H7 (cell line): ENCODE measurements at regions not wholly inside any gene's neighbourhood (a gene's known extent, or its start where the extent isn't known, plus 50 kb on each side); places are given as distances from the start of the nearest gene placed in this dataset.
"Not testable (repeated sequence)": the region's sequence is repeated elsewhere in the genome, so short reads cannot be mapped to it uniquely, and the experiment has no call there.

ENCODE experiments used
- DNase-seq: peaks from one replicate; pipeline ENCODE4 v3.0.0; 2012
- H3K27me3 ChIP-seq: 2 replicates; pipeline ENCODE4 v1.6.0; 2011; ENCODE audit warnings: mild to moderate bottlenecking, low read length; ENCODE audit not compliant: control insufficient read depth, insufficient read depth
- H3K36me3 ChIP-seq: replicated peaks from 2 replicates; pipeline ENCODE4 v1.5.1; 2011; ENCODE audit warnings: low read length; ENCODE audit not compliant: control insufficient read depth, insufficient read depth
- H3K4me3 ChIP-seq: 2 replicates; pipeline ENCODE4 v1.5.1; 2011; ENCODE audit warnings: low read depth, mild to moderate bottlenecking, control low read depth, low read length, moderate library complexity; ENCODE audit not compliant: insufficient read depth

GRCh38 chrX:21171181-21171580 lies 203.0 kb upstream of the CNKSR2 start:
- no peak for DNase-seq
- Histone ChIP-seq H3K36me3 (no peaks in the 10 kb centered on the region), H3K4me3 (no peak overlapping the region), H3K27me3 (no peaks in the 10 kb centered on the region)

- peak; percentile 5 for DNase-seq
- no peak overlapping the region for H3K4me3 ChIP-seq
These were observed 199.8 kb upstream of the CNKSR2 start for GRCh38 chrX:21174439-21174838.

GRCh38 chrX:21176921-21177571 lies 197.2 kb upstream of the CNKSR2 start:
- no peaks in the 10 kb centered on the region for H3K27me3 ChIP-seq

More at GRCh38 chrX:21174439-21174838, 199.8 kb upstream of the CNKSR2 start:
- Histone ChIP-seq H3K36me3 (no peaks in the 10 kb centered on the region), H3K27me3 (no peaks in the 10 kb centered on the region)

GRCh38 chrX:21181232-21181853 lies 192.9 kb upstream of the CNKSR2 start:
- no peaks in the 10 kb centered on the region for H3K27me3 ChIP-seq
- DNase-seq: no peak
- no peaks in the 10 kb centered on the region for H3K36me3 ChIP-seq
- H3K4me3 ChIP-seq: no peak overlapping the region

More at GRCh38 chrX:21176921-21177571, 197.2 kb upstream of the CNKSR2 start:
- H3K4me3 ChIP-seq: no peak overlapping the region
- no peak for DNase-seq
- H3K36me3 ChIP-seq: no peaks in the 10 kb centered on the region

- Histone ChIP-seq H3K27me3 (no peaks in the 10 kb centered on the region), H3K4me3 (no peak overlapping the region), H3K36me3 (no peaks in the 10 kb centered on the region)
- DNase-seq: no peak
These were observed 181.0 kb upstream of the CNKSR2 start for GRCh38 chrX:21193196-21193595.

- Histone ChIP-seq H3K4me3 (no peak overlapping the region), H3K36me3 (no peaks in the 10 kb centered on the region), H3K27me3 (no peaks in the 10 kb centered on the region)
- DNase-seq: no peak
These were observed 179.7 kb upstream of the CNKSR2 start for GRCh38 chrX:21194526-21194925.

- no peak overlapping the region for H3K4me3 ChIP-seq
- no peaks in the 10 kb centered on the region for H3K27me3 ChIP-seq
- no peak for DNase-seq
- H3K36me3 ChIP-seq: no peaks in the 10 kb centered on the region
These were observed 167.1 kb upstream of the CNKSR2 start for GRCh38 chrX:21207080-21207479.

GRCh38 chrX:21219208-21219607 lies 155.0 kb upstream of the CNKSR2 start:
- H3K27me3 ChIP-seq, H3K36me3 ChIP-seq, H3K4me3 ChIP-seq, DNase-seq: not testable (repeated sequence)

- Histone ChIP-seq H3K4me3 (no peak overlapping the region), H3K36me3 (no peaks in the 10 kb centered on the region), H3K27me3 (no peaks in the 10 kb centered on the region)
- no peak for DNase-seq
These were observed 148.6 kb upstream of the CNKSR2 start for GRCh38 chrX:21225643-21226042.

GRCh38 chrX:21228974-21229373 lies 145.2 kb upstream of the CNKSR2 start:
- not testable (repeated sequence) for H3K27me3 ChIP-seq, H3K4me3 ChIP-seq, H3K36me3 ChIP-seq, DNase-seq

GRCh38 chrX:21255032-21255618 lies 119.1 kb upstream of the CNKSR2 start:
- no peak for DNase-seq
- Histone ChIP-seq H3K27me3 (no peaks in the 10 kb centered on the region), H3K36me3 (no peaks in the 10 kb centered on the region), H3K4me3 (no peak overlapping the region)

- no peak for DNase-seq
- Histone ChIP-seq H3K27me3 (no peaks in the 10 kb centered on the region), H3K4me3 (no peak overlapping the region), H3K36me3 (no peaks in the 10 kb centered on the region)
These were observed 107.3 kb upstream of the CNKSR2 start for GRCh38 chrX:21266949-21267348.

- H3K4me3 ChIP-seq: no peak overlapping the region
- no peaks in the 10 kb centered on the region for H3K27me3 ChIP-seq
- no peaks in the 10 kb centered on the region for H3K36me3 ChIP-seq
- DNase-seq: no peak
These were observed 97.3 kb upstream of the CNKSR2 start for GRCh38 chrX:21276736-21277433.

GRCh38 chrX:21289232-21289631 lies 85.0 kb upstream of the CNKSR2 start:
- DNase-seq: no peak
- H3K36me3 ChIP-seq: no peaks in the 10 kb centered on the region
- no peaks in the 10 kb centered on the region for H3K27me3 ChIP-seq
- H3K4me3 ChIP-seq: no peak overlapping the region
